Fibroblast of lung (primary cell): ENCODE measurements at regions not wholly inside any gene's neighbourhood (a gene's known extent, or its start where the extent isn't known, plus 50 kb on each side); places are given as distances from the start of the nearest gene placed in this dataset.

Source experiments
- DNase-seq, 2 donors: peaks; one replicate each; pipeline versions ENCODE4 v3.0.0 to v3.0.0-alpha.2; 2010; ENCODE audit warnings: low read depth in 2 of 2
- H2AFZ ChIP-seq: 2 replicates; pipeline ENCODE4 v1.5.1; 2012; ENCODE audit warnings: low read length, control low read depth, inconsistent platforms
- H3K27ac ChIP-seq: 2 replicates; pipeline ENCODE4 v1.5.1; 2011; ENCODE audit warnings: low read length, control low read depth; ENCODE audit not compliant: insufficient read depth
- H3K27me3 ChIP-seq: 2 replicates; pipeline ENCODE4 v1.5.1; 2011; ENCODE audit warnings: mild to moderate bottlenecking, low read length; ENCODE audit not compliant: control insufficient read depth, insufficient read depth
- H3K36me3 ChIP-seq: 2 replicates; pipeline ENCODE4 v1.5.1; 2011; ENCODE audit warnings: low read length; ENCODE audit not compliant: control insufficient read depth, insufficient read depth
- H3K4me1 ChIP-seq: 2 replicates; pipeline ENCODE4 v1.5.1; 2011; ENCODE audit warnings: low read length; ENCODE audit not compliant: control insufficient read depth, insufficient read depth; ENCODE audit errors: extremely low read depth
- H3K4me2 ChIP-seq: 2 replicates; pipeline ENCODE4 v1.5.1; 2011; ENCODE audit warnings: low read length, control low read depth; ENCODE audit not compliant: insufficient read depth; ENCODE audit errors: extremely low read depth
- H3K4me3 ChIP-seq, 4 experiments: fragments of 200-600 bp in 1 of 4; sonication (generic) in 1 of 4; replicated peaks in 1 of 4; 2 replicates each; pipeline ENCODE4 v1.5.1; 2011 to 2016; ENCODE audit warnings: low read length in 4 of 4, low read depth in 3 of 4, mild to moderate bottlenecking in 3 of 4, control low read depth in 2 of 4, inconsistent platforms in 1 of 4, mixed read lengths in 1 of 4; ENCODE audit not compliant: insufficient read depth in 1 of 4; ENCODE audit errors: control extremely low read depth in 1 of 4
- H3K79me2 ChIP-seq: 2 replicates; pipeline ENCODE4 v1.5.1; 2012; ENCODE audit warnings: mild to moderate bottlenecking, low read length, inconsistent platforms; ENCODE audit not compliant: control insufficient read depth, insufficient read depth
- H3K9ac ChIP-seq: 2 replicates; pipeline ENCODE4 v1.5.1; 2011; ENCODE audit warnings: mild to moderate bottlenecking, low read length, control low read depth; ENCODE audit not compliant: insufficient read depth
- H3K9me3 ChIP-seq: 2 replicates; pipeline ENCODE4 v1.5.1; 2012; ENCODE audit warnings: low read depth, low read length; ENCODE audit not compliant: control insufficient read depth, insufficient read depth
- H4K20me1 ChIP-seq: 2 replicates; pipeline ENCODE4 v1.5.1; 2011; ENCODE audit warnings: low read length; ENCODE audit not compliant: control insufficient read depth, insufficient read depth; ENCODE audit errors: extremely low read depth
- EZH2 ChIP-seq: IDR thresholded peaks from 2 replicates; pipeline ENCODE4 v1.5.1; 2012; ENCODE audit warnings: low read length, control low read depth, mild to moderate bottlenecking; ENCODE audit errors: missing control alignments
- TF ChIP-seq, protein P1 (sequence below), 2 donors: IDR thresholded peaks in 1 of 2; conservative IDR thresholded peaks in 1 of 2; 1 replicate in 1 of 2; 2 replicates in 1 of 2; pipeline ENCODE4 v1.5.1; 2011 to 2012; ENCODE audit warnings: low read length in 2 of 2, control low read depth in 1 of 2, inconsistent platforms in 1 of 2, low read depth in 1 of 2, mild to moderate bottlenecking in 1 of 2

DNA sequence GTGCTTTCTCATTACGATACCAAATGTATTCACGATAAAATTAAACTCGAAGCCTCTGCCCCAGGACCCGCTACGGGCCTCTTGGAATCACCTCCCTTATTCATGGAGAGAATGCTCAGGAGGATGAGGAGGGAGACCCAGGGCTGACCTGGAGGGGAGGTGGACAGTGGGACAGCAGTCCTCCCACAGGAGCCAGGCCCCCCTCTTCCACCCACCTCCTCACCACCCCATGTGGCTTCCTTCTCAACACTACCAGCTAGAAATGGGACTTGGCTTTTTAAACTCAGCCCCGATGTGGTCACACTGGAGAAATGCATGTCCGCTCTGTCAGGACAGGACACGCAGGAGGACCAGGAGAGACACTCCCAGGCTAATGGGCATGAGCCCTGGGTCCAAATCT, 147.9 kb upstream of the ID2 start:
- Histone ChIP-seq H4K20me1 (no peaks in the 10 kb centered on the region), H3K79me2 (no peaks in the 10 kb centered on the region), H3K4me3 (no peak overlapping the region), H3K36me3 (no peaks in the 10 kb centered on the region), H3K9me3 (no peaks in the 10 kb centered on the region), H3K27me3 (no peaks in the 10 kb centered on the region), H3K27ac (no peak overlapping the region), H3K9ac (no peak overlapping the region), H3K4me1 (no peaks in the 10 kb centered on the region), H3K4me2 (no peak overlapping the region), H2AFZ (no peak overlapping the region)
- DNase-seq: no peak
- TF ChIP-seq EZH2: no peak
- TF ChIP-seq, protein P1, sequence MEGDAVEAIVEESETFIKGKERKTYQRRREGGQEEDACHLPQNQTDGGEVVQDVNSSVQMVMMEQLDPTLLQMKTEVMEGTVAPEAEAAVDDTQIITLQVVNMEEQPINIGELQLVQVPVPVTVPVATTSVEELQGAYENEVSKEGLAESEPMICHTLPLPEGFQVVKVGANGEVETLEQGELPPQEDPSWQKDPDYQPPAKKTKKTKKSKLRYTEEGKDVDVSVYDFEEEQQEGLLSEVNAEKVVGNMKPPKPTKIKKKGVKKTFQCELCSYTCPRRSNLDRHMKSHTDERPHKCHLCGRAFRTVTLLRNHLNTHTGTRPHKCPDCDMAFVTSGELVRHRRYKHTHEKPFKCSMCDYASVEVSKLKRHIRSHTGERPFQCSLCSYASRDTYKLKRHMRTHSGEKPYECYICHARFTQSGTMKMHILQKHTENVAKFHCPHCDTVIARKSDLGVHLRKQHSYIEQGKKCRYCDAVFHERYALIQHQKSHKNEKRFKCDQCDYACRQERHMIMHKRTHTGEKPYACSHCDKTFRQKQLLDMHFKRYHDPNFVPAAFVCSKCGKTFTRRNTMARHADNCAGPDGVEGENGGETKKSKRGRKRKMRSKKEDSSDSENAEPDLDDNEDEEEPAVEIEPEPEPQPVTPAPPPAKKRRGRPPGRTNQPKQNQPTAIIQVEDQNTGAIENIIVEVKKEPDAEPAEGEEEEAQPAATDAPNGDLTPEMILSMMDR (conservative IDR thresholded peaks at IDR 0.05 in 1 of 2, IDR thresholded peaks at IDR 0.05 in 1 of 2; ENCODE audit: low read depth in 1 of 2, low read length in 2 of 2): no peak

DNA sequence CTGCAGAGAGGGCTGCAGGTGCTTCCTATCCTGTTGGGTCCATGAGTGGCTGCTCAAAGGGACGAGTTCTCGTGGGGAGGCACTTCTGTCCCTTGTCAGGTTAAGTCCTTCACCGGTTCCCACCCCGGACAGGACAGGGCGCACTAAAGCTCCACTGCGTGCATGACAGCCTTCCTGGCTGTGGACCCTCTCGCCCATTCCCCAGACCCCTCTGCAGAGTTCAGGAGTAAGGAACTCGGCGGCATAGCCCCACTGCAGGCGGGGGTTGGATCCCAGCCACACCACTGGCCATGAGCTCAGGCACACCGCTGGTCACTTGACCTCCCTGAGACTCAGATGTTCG, 147.5 kb upstream of the ID2 start:
- H3K4me2 ChIP-seq: no peak overlapping the region
- no peaks in the 10 kb centered on the region for H3K79me2 ChIP-seq
- no peak overlapping the region for H2AFZ ChIP-seq
- no peaks in the 10 kb centered on the region for H3K9me3 ChIP-seq
- no peak for TF ChIP-seq EZH2
- TF ChIP-seq, protein P1 (conservative IDR thresholded peaks at IDR 0.05 in 1 of 2, IDR thresholded peaks at IDR 0.05 in 1 of 2; ENCODE audit: low read depth in 1 of 2, low read length in 2 of 2): no peak
- no peak overlapping the region for H3K9ac ChIP-seq
- no peaks in the 10 kb centered on the region for H3K36me3 ChIP-seq
- no peak for DNase-seq
- no peak overlapping the region for H3K27ac ChIP-seq
- H4K20me1 ChIP-seq: no peaks in the 10 kb centered on the region
- no peaks in the 10 kb centered on the region for H3K4me1 ChIP-seq
- H3K4me3 ChIP-seq: no peak overlapping the region
- H3K27me3 ChIP-seq: no peaks in the 10 kb centered on the region

DNA sequence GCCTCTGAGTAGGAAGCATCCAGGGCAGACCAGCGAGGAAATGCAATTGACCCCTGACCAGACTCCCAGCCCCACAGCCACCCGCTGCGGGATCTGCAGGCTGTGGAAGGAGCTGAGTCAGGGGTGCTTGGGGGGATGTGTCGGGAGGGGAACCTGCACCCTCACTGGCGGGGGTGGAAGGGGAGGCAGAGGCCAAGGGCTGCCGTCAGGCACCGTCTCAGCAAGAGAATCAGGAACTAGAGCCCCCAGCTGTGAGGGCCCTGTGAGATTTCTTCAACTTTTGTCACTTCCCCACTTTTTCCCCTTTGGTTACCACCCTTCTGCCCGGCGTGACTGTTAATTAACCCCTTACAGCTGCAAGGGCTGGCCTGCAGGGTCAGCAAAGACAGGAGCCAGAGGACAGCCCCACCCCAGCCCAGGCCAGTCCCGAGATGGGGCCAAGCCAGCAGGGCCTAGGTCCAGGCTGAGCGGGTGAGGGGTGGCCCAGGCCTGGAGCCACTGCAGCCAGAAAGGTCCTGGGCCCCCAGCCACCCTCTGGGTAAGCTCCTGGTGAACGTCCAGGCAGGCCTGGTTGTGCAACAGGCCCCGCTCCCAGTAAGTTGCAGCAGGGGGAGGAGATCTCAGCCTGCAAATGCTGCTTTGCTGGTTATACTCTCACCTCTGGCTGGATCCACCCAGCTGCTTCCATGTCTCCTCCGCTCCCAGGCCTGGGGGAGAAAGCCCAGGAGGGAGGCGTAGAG, 147.0 kb upstream of the ID2 start:
- Histone ChIP-seq H3K36me3 (no peaks in the 10 kb centered on the region), H2AFZ (no peak overlapping the region), H3K4me2 (no peak overlapping the region), H3K4me3 (no peak overlapping the region), H4K20me1 (no peaks in the 10 kb centered on the region), H3K9ac (no peak overlapping the region), H3K4me1 (no peaks in the 10 kb centered on the region), H3K27ac (no peak overlapping the region), H3K27me3 (no peaks in the 10 kb centered on the region), H3K79me2 (no peaks in the 10 kb centered on the region), H3K9me3 (no peaks in the 10 kb centered on the region)
- DNase-seq: peak; percentile 54 to 82
- no peak for TF ChIP-seq EZH2
- TF ChIP-seq, protein P1 (conservative IDR thresholded peaks at IDR 0.05 in 1 of 2, IDR thresholded peaks at IDR 0.05 in 1 of 2; ENCODE audit: low read depth in 1 of 2, low read length in 2 of 2): no peak
